Gastroesophageal sphincter (tissue), 4 donors: ENCODE measurements at regions not wholly inside any gene's neighbourhood (a gene's known extent, or its start where the extent isn't known, plus 50 kb on each side); places are given as distances from the start of the nearest gene placed in this dataset.

Experiments used
- ATAC-seq: fragments of 150-250 bp; one replicate; pipeline ENCODE4 v1.9.1; 2016; ENCODE audit warnings: mild to moderate bottlenecking, moderate library complexity
- H3K27ac ChIP-seq, 4 donors: fragments of 200-600 bp; sonication (generic) in 3 of 4; 1 replicate in 3 of 4; 2 replicates in 1 of 4; pipeline ENCODE4 v1.5.1; 2016 to 2019
- H3K27me3 ChIP-seq: fragments of 200-600 bp; sonication (generic); one replicate; pipeline ENCODE4 v1.5.1; 2019
- H3K36me3 ChIP-seq, 2 donors: fragments of 200-600 bp; sonication (generic); one replicate each; pipeline ENCODE4 v1.5.1; 2019; ENCODE audit warnings: control low read depth in 1 of 2
- H3K4me1 ChIP-seq, 3 donors: fragments of 200-600 bp; sonication (generic); 1 replicate in 2 of 3; 2 replicates in 1 of 3; pipeline ENCODE4 v1.5.1; 2016 to 2019; ENCODE audit warnings: control low read depth in 2 of 3
- H3K4me3 ChIP-seq, 2 donors: fragments of 200-600 bp; sonication (generic); one replicate each; pipeline ENCODE4 v1.5.1; 2019; ENCODE audit warnings: mild to moderate bottlenecking in 1 of 2, moderate library complexity in 1 of 2
- H3K9me3 ChIP-seq, 3 donors: fragments of 200-600 bp; sonication (generic); one replicate each; pipeline ENCODE4 v1.5.1; 2017 to 2019; ENCODE audit warnings: control low read depth in 2 of 3
- CTCF ChIP-seq, 4 experiments: fragments of 200-600 bp in 2 of 4; fragments of 450-650 bp in 2 of 4; sonication (generic) in 1 of 4; IDR thresholded peaks; one replicate each; pipeline ENCODE4 v1.5.1; 2017 to 2019; ENCODE audit warnings: antibody characterized with exemption in 4 of 4, mild to moderate bottlenecking in 2 of 4, moderate library complexity in 2 of 4
- EP300 ChIP-seq: sonication (generic); formaldehyde crosslinking; IDR thresholded peaks from one replicate; pipeline ENCODE4 v1.6.1; 2017; ENCODE audit warnings: antibody characterized with exemption, mild to moderate bottlenecking
- POLR2A ChIP-seq, 2 donors: fragments of 450-650 bp; IDR thresholded peaks; one replicate each; pipeline ENCODE4 v1.6.1; 2017; ENCODE audit warnings: antibody characterized with exemption in 2 of 2, mild to moderate bottlenecking in 2 of 2, moderate library complexity in 1 of 2
- POLR2AphosphoS5 ChIP-seq: sonication (generic); formaldehyde crosslinking; IDR thresholded peaks from one replicate; pipeline ENCODE4 v1.6.1; 2017; ENCODE audit warnings: antibody characterized with exemption
- WGBS, 2 donors: methylation state at CpG; one replicate each; pipeline ENCODE4 v1.1.5; 2018; ENCODE audit warnings: low coverage in 1 of 2; 5-methylcytosine and 5-hydroxymethylcytosine counted together

DNA sequence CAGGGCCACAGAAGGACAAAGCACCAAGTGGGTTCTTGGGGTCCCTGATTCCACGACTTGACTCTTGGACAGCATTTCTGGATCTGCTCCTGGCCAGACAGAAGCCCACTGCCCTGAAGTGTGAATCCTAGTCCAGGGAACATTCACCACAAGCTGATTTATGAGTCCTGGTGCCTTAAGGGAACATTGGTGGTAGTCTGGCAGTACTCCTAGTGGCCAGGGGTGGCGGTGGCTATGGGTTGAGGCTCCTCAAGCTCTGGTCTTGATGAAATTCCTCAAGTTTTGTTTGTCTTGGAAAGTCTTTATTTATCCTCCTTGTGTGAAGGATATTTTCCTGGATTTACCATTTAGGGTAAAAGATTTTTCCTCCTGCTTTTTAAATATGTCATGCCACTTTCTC lies 307.5 kb downstream of the PYDC2 start:
- no peaks in the 10 kb centered on the region for H3K27me3 ChIP-seq
- no peak overlapping the region for H3K27ac ChIP-seq
- peaks cover 0 to 5% (median 0%) of the 10 kb centered on the region in 3 donors for H3K9me3 ChIP-seq
- no peaks in the 10 kb centered on the region for H3K36me3 ChIP-seq
- TF ChIP-seq POLR2A (IDR thresholded peaks at IDR 0.05) (no peak), POLR2AphosphoS5 (no peak), EP300 (no peak), CTCF (IDR thresholded peaks at IDR 0.05) (no peak)
- ATAC-seq = no peak
- 80 to 100% methylated on average over 1 of the region's 2 CpGs for WGBS, 2 donors
- no peak overlapping the region for H3K4me3 ChIP-seq
- H3K4me1 ChIP-seq = no peaks in the 10 kb centered on the region

- TF ChIP-seq POLR2A (IDR thresholded peaks at IDR 0.05) (no peak), POLR2AphosphoS5 (no peak), EP300 (no peak), CTCF (IDR thresholded peaks at IDR 0.05) (no peak)
- Histone ChIP-seq H3K9me3 (peaks cover 0 to 5% (median 0%) of the 10 kb centered on the region in 3 donors), H3K27ac (no peak overlapping the region), H3K4me3 (no peak overlapping the region), H3K4me1 (no peaks in the 10 kb centered on the region), H3K36me3 (no peaks in the 10 kb centered on the region), H3K27me3 (no peaks in the 10 kb centered on the region)
- 40% methylated on average over 1 of the region's 1 CpG; no CpG with 5 or more reads in 1 of the 2 donors for WGBS, 2 donors
- ATAC-seq = no peak
Observed at GRCh38 chr3:191770541-191770940, 309.6 kb downstream of the PYDC2 start.

- ATAC-seq = no peak
- no peak for TF ChIP-seq POLR2A (IDR thresholded peaks at IDR 0.05)
- no peak for TF ChIP-seq POLR2AphosphoS5
- TF ChIP-seq EP300 = no peak
- TF ChIP-seq CTCF (IDR thresholded peaks at IDR 0.05) = no peak
- no peak overlapping the region for H3K27ac ChIP-seq
- no peaks in the 10 kb centered on the region for H3K36me3 ChIP-seq
- no peaks in the 10 kb centered on the region for H3K4me1 ChIP-seq
- no peak overlapping the region for H3K4me3 ChIP-seq
- H3K27me3 ChIP-seq = no peaks in the 10 kb centered on the region
- WGBS, 2 donors = 52 to 60% methylated on average over 3 to 4 of the region's 4 CpGs
- no peaks in the 10 kb centered on the region for H3K9me3 ChIP-seq
Observed at GRCh38 chr3:191774485-191774884, 313.5 kb downstream of the PYDC2 start.

DNA sequence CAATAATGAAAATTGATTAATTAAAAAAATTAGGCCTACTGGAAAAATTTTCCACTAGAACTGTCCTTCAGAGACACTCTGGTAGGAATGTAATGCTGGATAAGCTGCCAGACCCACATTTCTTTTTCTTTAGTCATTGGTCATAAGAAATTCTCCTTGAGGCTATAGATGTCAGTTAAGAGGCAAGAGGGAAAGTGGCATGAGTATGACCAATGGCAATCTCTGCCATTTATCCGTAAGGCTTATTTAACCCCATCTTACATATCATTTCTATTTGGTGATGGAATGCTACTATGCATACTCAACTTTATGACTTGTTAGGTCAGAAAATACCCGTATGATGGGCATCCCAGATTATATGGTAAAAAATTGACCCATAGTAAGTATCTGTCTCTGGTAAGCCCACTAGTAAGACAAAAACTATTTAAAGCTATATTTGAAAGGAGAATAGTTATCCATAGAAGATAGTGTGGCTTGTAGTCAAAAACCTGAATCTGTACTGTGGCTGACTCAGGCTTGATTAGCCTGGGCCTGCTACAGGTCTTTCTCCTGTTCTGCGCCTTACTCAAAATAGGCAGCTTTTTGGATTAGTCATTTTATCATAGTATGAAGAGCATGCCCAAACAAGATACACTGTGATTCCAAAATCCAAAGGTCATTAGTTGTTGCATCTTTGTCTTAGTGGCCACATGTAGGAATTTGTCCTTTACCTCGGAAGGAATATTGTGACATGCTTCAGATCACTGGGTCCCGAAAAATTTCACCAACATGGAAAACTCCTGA lies 314.7 kb downstream of the PYDC2 start:
- H3K9me3 ChIP-seq = no peaks in the 10 kb centered on the region
- no peaks in the 10 kb centered on the region for H3K27me3 ChIP-seq
- WGBS, 2 donors = 80 to 82% methylated on average over 4 to 5 of the region's 5 CpGs
- H3K4me3 ChIP-seq = no peak overlapping the region
- no peaks in the 10 kb centered on the region for H3K4me1 ChIP-seq
- no peak for ATAC-seq
- no peak overlapping the region for H3K27ac ChIP-seq
- H3K36me3 ChIP-seq = no peaks in the 10 kb centered on the region
- TF ChIP-seq POLR2A (IDR thresholded peaks at IDR 0.05) (no peak), CTCF (IDR thresholded peaks at IDR 0.05) (no peak), POLR2AphosphoS5 (no peak), EP300 (no peak)

- TF ChIP-seq POLR2A (IDR thresholded peaks at IDR 0.05) = no peak
- no peak for TF ChIP-seq CTCF (IDR thresholded peaks at IDR 0.05)
- TF ChIP-seq POLR2AphosphoS5 = no peak
- no peak for TF ChIP-seq EP300
- H3K27me3 ChIP-seq = no peaks in the 10 kb centered on the region
- H3K4me3 ChIP-seq = no peak overlapping the region
- no peaks in the 10 kb centered on the region for H3K9me3 ChIP-seq
- 28 to 58% methylated on average over 4 of the region's 4 CpGs for WGBS, 2 donors
- no peaks in the 10 kb centered on the region for H3K4me1 ChIP-seq
- ATAC-seq = no peak
- no peak overlapping the region for H3K27ac ChIP-seq
- H3K36me3 ChIP-seq = no peaks in the 10 kb centered on the region
Observed at GRCh38 chr3:191781044-191781443, 320.1 kb downstream of the PYDC2 start.
